ENCODE measurements at regions not wholly inside any gene's neighbourhood (a gene's known extent, or its start where the extent isn't known, plus 50 kb on each side); places are given as distances from the start of the nearest gene placed in this dataset.

DNA sequence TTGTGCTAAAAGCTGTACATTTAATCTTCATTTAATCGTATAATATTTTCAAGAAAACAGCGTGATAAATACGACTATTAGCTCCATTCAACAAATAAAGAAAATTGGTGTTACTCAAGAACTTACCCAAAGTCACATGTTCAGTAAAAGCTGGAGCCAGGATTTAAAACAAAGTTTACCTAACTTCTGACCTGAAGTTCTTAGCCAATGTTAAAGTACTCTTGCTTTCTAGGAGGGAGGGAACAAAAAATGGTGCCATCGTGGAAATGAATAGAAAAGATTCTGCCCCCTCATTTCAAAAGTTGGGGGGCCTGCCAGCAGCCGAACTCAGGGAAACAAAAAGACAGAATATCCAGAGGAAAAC lies 395.8 kb downstream of the CD109 start:
- TF ChIP-seq POLR2A (IDR thresholded peaks at IDR 0.05), result no peak
- TF ChIP-seq, protein P1, sequence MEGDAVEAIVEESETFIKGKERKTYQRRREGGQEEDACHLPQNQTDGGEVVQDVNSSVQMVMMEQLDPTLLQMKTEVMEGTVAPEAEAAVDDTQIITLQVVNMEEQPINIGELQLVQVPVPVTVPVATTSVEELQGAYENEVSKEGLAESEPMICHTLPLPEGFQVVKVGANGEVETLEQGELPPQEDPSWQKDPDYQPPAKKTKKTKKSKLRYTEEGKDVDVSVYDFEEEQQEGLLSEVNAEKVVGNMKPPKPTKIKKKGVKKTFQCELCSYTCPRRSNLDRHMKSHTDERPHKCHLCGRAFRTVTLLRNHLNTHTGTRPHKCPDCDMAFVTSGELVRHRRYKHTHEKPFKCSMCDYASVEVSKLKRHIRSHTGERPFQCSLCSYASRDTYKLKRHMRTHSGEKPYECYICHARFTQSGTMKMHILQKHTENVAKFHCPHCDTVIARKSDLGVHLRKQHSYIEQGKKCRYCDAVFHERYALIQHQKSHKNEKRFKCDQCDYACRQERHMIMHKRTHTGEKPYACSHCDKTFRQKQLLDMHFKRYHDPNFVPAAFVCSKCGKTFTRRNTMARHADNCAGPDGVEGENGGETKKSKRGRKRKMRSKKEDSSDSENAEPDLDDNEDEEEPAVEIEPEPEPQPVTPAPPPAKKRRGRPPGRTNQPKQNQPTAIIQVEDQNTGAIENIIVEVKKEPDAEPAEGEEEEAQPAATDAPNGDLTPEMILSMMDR (IDR thresholded peaks at IDR 0.05), result no peak
- no peak for TF ChIP-seq POLR2AphosphoS5 (IDR thresholded peaks at IDR 0.05)

Measured in breast epithelium (tissue), 3 donors.